ENCODE measurements at regions not wholly inside any gene's neighbourhood (a gene's known extent, or its start where the extent isn't known, plus 50 kb on each side); places are given as distances from the start of the nearest gene placed in this dataset.

DNA sequence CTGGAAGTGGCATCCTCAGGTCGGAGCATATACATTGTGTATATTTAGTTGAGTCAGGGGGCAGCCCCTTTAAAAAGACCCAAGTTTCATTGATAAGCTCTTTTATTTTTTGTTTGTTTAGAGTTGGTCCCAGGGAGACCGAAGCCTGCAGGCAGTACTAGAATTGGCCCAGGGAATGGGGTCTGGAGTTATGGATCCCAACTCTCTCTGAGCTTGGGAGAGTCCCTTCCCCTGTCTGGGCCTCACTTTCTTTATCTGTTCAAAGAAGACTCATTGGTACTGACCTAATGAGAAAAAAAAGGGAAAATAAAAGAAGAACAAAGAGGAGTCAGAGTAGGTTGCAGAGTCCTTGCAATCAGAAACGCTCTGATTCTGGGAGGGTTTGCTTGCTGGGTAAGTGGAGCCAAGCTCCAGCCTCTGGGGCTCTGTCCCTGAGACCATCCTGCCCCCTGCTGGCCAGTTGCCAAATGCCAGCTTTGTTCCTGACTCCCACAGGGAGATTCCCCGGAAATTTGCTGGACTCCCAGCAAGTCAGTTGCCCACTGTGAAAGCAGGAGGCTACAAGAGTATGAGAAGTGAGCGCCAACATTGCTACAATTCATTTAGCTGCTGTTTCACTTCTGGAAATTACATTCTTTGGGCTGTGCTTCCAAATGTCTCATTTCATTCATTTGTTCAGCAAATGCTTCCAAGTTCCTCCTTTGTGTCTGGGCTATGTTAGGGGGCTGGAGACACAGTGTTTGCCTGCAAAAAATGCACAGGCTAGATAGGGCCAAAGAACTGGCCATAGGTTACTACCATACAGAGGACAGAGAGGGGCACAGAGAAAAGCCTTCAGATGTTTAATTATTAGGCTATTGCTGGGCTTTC is 156.2 kb downstream of the MELK start:
- Mint-ChIP-seq H3K27ac (no peak overlapping the region), H3K4me3 (no peak overlapping the region), H3K27me3 (no peaks in the 10 kb centered on the region), H3K9me3 (no peaks in the 10 kb centered on the region), H3K4me1 (peaks cover 4% of the 10 kb centered on the region), H3K36me3 (ENCODE audit: low read depth) (no peaks in the 10 kb centered on the region)
- peak; percentile 66 for DNase-seq
- POLR2A ChIA-PET: interaction anchor here (1.2 kb wide), 1 partner anchor 96 kb away, joined by 3 read pairs; no protein-coding TSS in a partner anchor
- CTCF ChIA-PET: interaction anchor here (0.6 to 2.3 kb wide), 27 partner anchors 10 to 414 kb away, joined by 3 to 15 read pairs (median 4); no protein-coding TSS in a partner anchor

- no peak for DNase-seq
- ChIA-PET POLR2A (no interaction called here), CTCF (interaction anchor here (1.6 to 2.3 kb wide), 4 partner anchors 97 to 322 kb away, joined by 5 to 15 read pairs (median 9); no protein-coding TSS in a partner anchor)
- Mint-ChIP-seq H3K27ac (no peak overlapping the region), H3K4me1 (peaks cover 4% of the 10 kb centered on the region), H3K36me3 (ENCODE audit: low read depth) (no peaks in the 10 kb centered on the region), H3K9me3 (no peaks in the 10 kb centered on the region), H3K27me3 (no peaks in the 10 kb centered on the region), H3K4me3 (no peak overlapping the region)
These were observed 157.2 kb downstream of the MELK start for GRCh38 chr9:36729906-36730305.

- Mint-ChIP-seq H3K36me3 (ENCODE audit: low read depth) (no peaks in the 10 kb centered on the region), H3K27ac (no peak overlapping the region), H3K27me3 (no peaks in the 10 kb centered on the region), H3K4me1 (peaks cover 4% of the 10 kb centered on the region), H3K4me3 (no peak overlapping the region), H3K9me3 (no peaks in the 10 kb centered on the region)
- ChIA-PET CTCF (interaction anchor here (2.0 to 2.3 kb wide), 3 partner anchors 98 to 323 kb away, joined by 8 to 10 read pairs (median 9); no protein-coding TSS in a partner anchor), POLR2A (no interaction called here)
- no peak for DNase-seq
These were observed 157.7 kb downstream of the MELK start for GRCh38 chr9:36730414-36730813.

DNA sequence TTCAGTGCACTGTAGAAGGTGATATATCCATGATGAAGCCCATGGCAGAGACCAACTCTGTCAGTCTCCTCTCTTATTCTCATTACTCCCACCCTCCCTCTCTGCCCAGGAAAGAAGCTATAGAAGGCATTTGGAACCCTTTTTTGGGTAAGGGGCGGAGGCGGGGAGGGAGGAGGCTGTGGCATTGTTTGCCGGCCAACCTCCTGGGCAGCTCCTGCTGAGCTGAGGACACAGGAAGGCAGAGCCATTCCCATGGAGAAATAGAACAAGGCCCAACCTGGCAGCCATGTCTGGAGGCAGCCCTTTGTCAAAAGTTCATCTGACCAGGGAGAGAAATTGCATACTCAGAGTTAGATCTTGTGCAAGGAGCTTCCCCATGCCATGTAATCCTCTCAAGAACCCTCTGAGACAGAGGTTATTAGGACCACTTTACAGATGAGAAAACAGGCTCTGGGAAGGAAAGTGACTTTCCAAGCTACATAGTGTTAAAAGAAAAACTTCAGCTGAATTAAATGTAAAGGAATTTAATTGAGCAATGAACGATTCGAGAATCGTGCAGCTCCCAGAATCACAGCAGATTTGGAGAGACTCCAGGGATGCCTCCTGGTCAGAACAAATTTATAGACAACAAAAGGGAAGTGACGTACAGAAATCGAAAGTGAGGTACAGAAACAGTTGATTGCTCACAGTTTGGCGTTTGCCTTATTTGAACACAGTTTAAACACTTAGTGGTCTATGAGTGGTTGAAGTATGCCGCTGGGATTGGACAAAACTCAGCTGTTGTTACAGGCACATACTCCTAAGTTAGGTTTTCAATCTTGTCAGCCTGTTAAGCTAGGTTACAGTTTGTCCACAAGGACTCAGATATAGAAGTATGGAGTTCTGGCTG is 158.6 kb downstream of the MELK start:
- Mint-ChIP-seq H3K27ac (no peak overlapping the region), H3K4me3 (no peak overlapping the region), H3K27me3 (no peaks in the 10 kb centered on the region), H3K4me1 (peaks cover 4% of the 10 kb centered on the region), H3K36me3 (ENCODE audit: low read depth) (no peaks in the 10 kb centered on the region), H3K9me3 (no peaks in the 10 kb centered on the region)
- DNase-seq: no peak
- ChIA-PET POLR2A (no interaction called here), CTCF (interaction anchor here (2.0 to 2.3 kb wide), 2 partner anchors 99 to 324 kb away, joined by 9 to 10 read pairs; no protein-coding TSS in a partner anchor)

DNA sequence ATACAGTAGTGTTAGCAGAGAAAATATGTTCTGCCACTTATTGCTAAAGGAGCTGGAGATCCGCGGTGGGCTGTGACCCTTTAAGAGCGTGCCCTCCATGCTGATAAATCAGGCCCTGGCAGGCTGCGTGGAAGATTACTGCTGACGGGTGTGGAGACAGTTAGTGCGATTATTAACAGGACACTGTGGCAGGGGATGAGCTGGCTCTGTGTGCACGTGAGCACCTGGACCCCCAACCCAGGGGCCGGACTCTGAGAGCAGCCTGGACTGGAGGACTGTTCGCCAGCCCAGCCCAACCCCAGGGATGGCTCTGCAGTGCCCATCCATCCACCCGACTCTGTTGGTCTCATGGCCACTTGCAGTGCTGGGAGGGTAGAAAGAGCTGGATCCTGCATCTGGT is 162.0 kb downstream of the MELK start:
- Mint-ChIP-seq H3K27ac (no peak overlapping the region), H3K4me3 (no peak overlapping the region)
- CTCF ChIA-PET: no interaction called here

GRCh38 chr9:36736648-36737047 is 164.0 kb downstream of the MELK start:
- H3K27ac Mint-ChIP-seq: no peak overlapping the region
- CTCF ChIA-PET: no interaction called here

More for the DNA sequence above, 162.0 kb downstream of the MELK start:
- DNase-seq: no peak
- POLR2A ChIA-PET: no interaction called here
- Mint-ChIP-seq H3K27me3 (peaks cover 10% of the 10 kb centered on the region), H3K36me3 (ENCODE audit: low read depth) (no peaks in the 10 kb centered on the region), H3K4me1 (peaks cover 4% of the 10 kb centered on the region), H3K9me3 (no peaks in the 10 kb centered on the region)

DNA sequence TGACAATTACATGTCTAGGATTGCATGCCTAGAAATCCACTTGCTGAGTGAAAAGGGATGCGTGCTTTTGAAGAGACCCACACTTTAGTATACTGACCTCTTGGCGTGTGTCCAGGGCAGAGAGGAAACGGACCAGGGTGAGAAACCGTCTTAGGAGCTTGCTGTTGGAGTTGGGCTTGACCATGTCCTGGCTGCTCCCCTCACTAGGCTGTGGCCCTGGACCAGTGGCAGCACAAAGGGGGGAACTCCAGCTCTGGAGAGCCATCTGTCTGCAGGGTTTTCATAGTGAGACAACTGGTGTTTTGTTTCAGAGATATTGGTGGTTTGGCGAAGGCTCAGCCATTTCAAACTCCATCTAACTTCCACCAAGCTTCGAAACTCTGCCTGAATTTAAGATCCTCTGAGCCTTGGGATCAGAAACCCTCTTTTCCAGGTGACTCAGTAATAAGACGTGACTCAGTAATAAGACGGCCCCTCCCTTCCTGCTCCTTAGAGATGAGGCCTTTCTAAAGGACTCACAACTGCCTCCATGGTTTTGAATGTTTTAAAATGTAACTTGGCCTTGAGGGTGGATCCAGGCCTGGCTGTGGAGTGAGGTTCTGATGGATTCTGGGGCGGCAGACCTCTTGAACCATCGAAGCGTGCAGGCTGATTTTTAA is 165.8 kb downstream of the MELK start:
- no peak overlapping the region for H3K27ac Mint-ChIP-seq
- no peak overlapping the region for H3K4me3 Mint-ChIP-seq
- no peak for DNase-seq
- H3K9me3 Mint-ChIP-seq: no peaks in the 10 kb centered on the region
- ChIA-PET POLR2A (no interaction called here), CTCF (interaction anchor here (1.4 kb wide), 1 partner anchor 10 kb away, joined by 3 read pairs; no protein-coding TSS in a partner anchor)
- peaks cover 2% of the 10 kb centered on the region for H3K4me1 Mint-ChIP-seq
- H3K27me3 Mint-ChIP-seq: peaks cover 37% of the 10 kb centered on the region
- H3K36me3 Mint-ChIP-seq (ENCODE audit: low read depth): no peaks in the 10 kb centered on the region

More at GRCh38 chr9:36736648-36737047, 164.0 kb downstream of the MELK start:
- POLR2A ChIA-PET: no interaction called here
- Mint-ChIP-seq H3K4me3 (no peak overlapping the region), H3K36me3 (ENCODE audit: low read depth) (no peaks in the 10 kb centered on the region), H3K9me3 (no peaks in the 10 kb centered on the region), H3K4me1 (peaks cover 3% of the 10 kb centered on the region), H3K27me3 (peaks cover 29% of the 10 kb centered on the region)
- no peak for DNase-seq

GRCh38 chr9:36739373-36740116 is 166.8 kb downstream of the MELK start:
- Mint-ChIP-seq H3K27ac (no peak overlapping the region), H3K4me3 (no peak overlapping the region), H3K27me3 (peaks cover 37% of the 10 kb centered on the region), H3K4me1 (peaks cover 2% of the 10 kb centered on the region), H3K9me3 (no peaks in the 10 kb centered on the region), H3K36me3 (ENCODE audit: low read depth) (no peaks in the 10 kb centered on the region)
- POLR2A ChIA-PET: no interaction called here
- no peak for DNase-seq
- CTCF ChIA-PET: interaction anchor here (1.0 to 1.4 kb wide), 2 partner anchors 11 kb away, joined by 3 read pairs; no protein-coding TSS in a partner anchor

GRCh38 chr9:36742264-36742663 is 169.6 kb downstream of the MELK start:
- H3K36me3 Mint-ChIP-seq (ENCODE audit: low read depth): no peaks in the 10 kb centered on the region
- H3K27ac Mint-ChIP-seq: no peak overlapping the region
- ChIA-PET POLR2A (no interaction called here), CTCF (no interaction called here)
- no peak for DNase-seq
- H3K27me3 Mint-ChIP-seq: peaks cover 39% of the 10 kb centered on the region
- H3K4me3 Mint-ChIP-seq: no peak overlapping the region
- H3K4me1 Mint-ChIP-seq: peaks cover 2% of the 10 kb centered on the region
- H3K9me3 Mint-ChIP-seq: no peaks in the 10 kb centered on the region

- POLR2A ChIA-PET: no interaction called here
- Mint-ChIP-seq H3K4me1 (peaks cover 2% of the 10 kb centered on the region), H3K27me3 (peaks cover 39% of the 10 kb centered on the region), H3K9me3 (no peaks in the 10 kb centered on the region), H3K4me3 (no peak overlapping the region), H3K36me3 (ENCODE audit: low read depth) (no peaks in the 10 kb centered on the region), H3K27ac (no peak overlapping the region)
- DNase-seq: no peak
- CTCF ChIA-PET: interaction anchor here (0.8 kb wide), 1 partner anchor 16 kb away, joined by 3 read pairs; no protein-coding TSS in a partner anchor
These were observed 172.0 kb downstream of the MELK start for GRCh38 chr9:36744678-36745077.

- H3K36me3 Mint-ChIP-seq (ENCODE audit: low read depth): no peaks in the 10 kb centered on the region
- CTCF ChIA-PET: no interaction called here
- H3K4me1 Mint-ChIP-seq: no peaks in the 10 kb centered on the region
- POLR2A ChIA-PET: no interaction called here
- no peak for DNase-seq
- no peak overlapping the region for H3K27ac Mint-ChIP-seq
- H3K4me3 Mint-ChIP-seq: no peak overlapping the region
- H3K27me3 Mint-ChIP-seq: peaks cover 27% of the 10 kb centered on the region
- no peaks in the 10 kb centered on the region for H3K9me3 Mint-ChIP-seq
These were observed 173.3 kb downstream of the MELK start for GRCh38 chr9:36745977-36746376.

GRCh38 chr9:36746415-36746814 is 173.7 kb downstream of the MELK start:
- H3K27me3 Mint-ChIP-seq: peaks cover 22% of the 10 kb centered on the region
- no peaks in the 10 kb centered on the region for H3K4me1 Mint-ChIP-seq
- POLR2A ChIA-PET: no interaction called here
- H3K9me3 Mint-ChIP-seq: no peaks in the 10 kb centered on the region
- CTCF ChIA-PET: no interaction called here
- no peaks in the 10 kb centered on the region for H3K36me3 Mint-ChIP-seq (ENCODE audit: low read depth)
- H3K4me3 Mint-ChIP-seq: no peak overlapping the region
- H3K27ac Mint-ChIP-seq: no peak overlapping the region
- no peak for DNase-seq
